Endothelial cell of umbilical vein (primary cell): ENCODE measurements at regions not wholly inside any gene's neighbourhood (a gene's known extent, or its start where the extent isn't known, plus 50 kb on each side); places are given as distances from the start of the nearest gene placed in this dataset.

Experiments
- BruUV-seq: library from RNA; stranded (reverse); fragments of 400-500 nt; replicated peaks from 2 replicates; lab custom pipeline; 2021; lab: Mats Ljungman, UMichigan
- CTCF ChIA-PET: fragments of 300-600, 350-600 bp; sonication (Branson Sonifier 250); formaldehyde crosslinking; loops from one replicate; lab custom pipeline; 2021; ENCODE audit warnings: antibody characterized with exemption, inconsistent platforms; lab: Charles Lee
- POLR2A ChIA-PET: fragments of 300-600, 350-600 bp; sonication (Branson Sonifier 250); formaldehyde crosslinking; loops from one replicate; lab custom pipeline; 2021; ENCODE audit warnings: antibody characterized with exemption, inconsistent platforms; lab: Charles Lee
- DNase-seq: peaks from one replicate; pipeline ENCODE4 v3.0.0-alpha.2; 2011; ENCODE audit warnings: low read depth, low spot score
- FAIRE-seq: peaks from 2 replicates; lab custom pipeline; 2011; peaks lifted over from hg19 to GRCh38; lab: Jason Lieb, UNC
- H2AFZ ChIP-seq: 2 replicates; pipeline ENCODE4 v1.6.0; 2012; ENCODE audit warnings: low read depth, low read length, control low read depth, inconsistent platforms
- H3K27ac ChIP-seq: 2 replicates; pipeline ENCODE4 v1.5.1; 2011; ENCODE audit warnings: low read depth, mild to moderate bottlenecking, control low read depth, low read length, moderate library complexity; ENCODE audit not compliant: insufficient read depth
- H3K27me3 ChIP-seq, 2 experiments: 2 replicates each; pipeline versions ENCODE4 v1.6.0 to v1.6.1; 2011; ENCODE audit warnings: low read length in 2 of 2, mixed read lengths in 1 of 2; ENCODE audit not compliant: control insufficient read depth in 2 of 2, insufficient read depth in 2 of 2
- H3K36me3 ChIP-seq, 2 experiments: 2 replicates in 1 of 2; 3 replicates in 1 of 2; pipeline ENCODE4 v1.5.1; 2011; ENCODE audit warnings: low read length in 2 of 2, mild to moderate bottlenecking in 1 of 2, moderate library complexity in 1 of 2; ENCODE audit not compliant: control insufficient read depth in 2 of 2, insufficient read depth in 2 of 2; ENCODE audit errors: extremely low read depth in 1 of 2
- H3K4me1 ChIP-seq: 3 replicates; pipeline ENCODE4 v1.5.1; 2011; ENCODE audit warnings: mild to moderate bottlenecking, low read length; ENCODE audit not compliant: control insufficient read depth, insufficient read depth; ENCODE audit errors: extremely low read depth
- H3K4me2 ChIP-seq: 2 replicates; pipeline ENCODE4 v1.6.1; 2011; ENCODE audit warnings: low read length, control low read depth, mixed read lengths; ENCODE audit not compliant: insufficient read depth
- H3K4me3 ChIP-seq, 3 experiments: fragments of 200-600 bp in 1 of 3; sonication (generic), shearing (Covaris generic) in 1 of 3; replicated peaks in 1 of 3; 2 replicates each; pipeline ENCODE4 v1.5.1; 2011 to 2016; ENCODE audit warnings: control low read depth in 3 of 3, low read length in 3 of 3, mild to moderate bottlenecking in 2 of 3, inconsistent platforms in 1 of 3, low read depth in 1 of 3, moderate library complexity in 1 of 3; ENCODE audit not compliant: insufficient read depth in 1 of 3
- H3K79me2 ChIP-seq: 2 replicates; pipeline ENCODE4 v1.6.0; 2012; ENCODE audit warnings: low read length, inconsistent platforms; ENCODE audit not compliant: control insufficient read depth, insufficient read depth
- H3K9ac ChIP-seq: replicated peaks from 2 replicates; pipeline ENCODE3; 2011; ENCODE audit warnings: low read length, control low read depth; ENCODE audit not compliant: insufficient read depth; ENCODE audit errors: extremely low read depth
- H3K9me1 ChIP-seq: replicated peaks from 3 replicates; pipeline ENCODE4 v1.6.0; 2011; ENCODE audit warnings: mild to moderate bottlenecking, low read length; ENCODE audit not compliant: control insufficient read depth, insufficient read depth; ENCODE audit errors: extremely low read depth
- H3K9me3 ChIP-seq: replicated peaks from 2 replicates; pipeline ENCODE4 v1.5.1; 2012; ENCODE audit warnings: low read length, inconsistent platforms; ENCODE audit not compliant: control insufficient read depth, insufficient read depth
- H4K20me1 ChIP-seq: replicated peaks from 2 replicates; pipeline ENCODE3; 2011; ENCODE audit warnings: mild to moderate bottlenecking, low read length; ENCODE audit not compliant: control insufficient read depth, insufficient read depth; ENCODE audit errors: extremely low read depth
- EZH2 ChIP-seq: IDR thresholded peaks from 2 replicates; pipeline ENCODE4 v1.6.1; 2012; ENCODE audit warnings: borderline replicate concordance, low read depth, mild to moderate bottlenecking, moderate library complexity, low read length, inconsistent platforms; ENCODE audit not compliant: severe bottlenecking
- FOS ChIP-seq: IDR thresholded peaks from 2 replicates; pipeline ENCODE4 v1.6.1; 2011; ENCODE audit warnings: mild to moderate bottlenecking, low read length, moderate library complexity, borderline replicate concordance; ENCODE audit not compliant: insufficient read depth
- GATA2 ChIP-seq: IDR thresholded peaks from 2 replicates; pipeline ENCODE4 v1.7.0; 2011; ENCODE audit warnings: low read depth, mild to moderate bottlenecking, moderate library complexity, mixed read lengths, low read length; ENCODE audit not compliant: insufficient read length, insufficient read depth
- POLR2A ChIP-seq: IDR thresholded peaks from 2 replicates; pipeline ENCODE4 v1.6.1; 2012; ENCODE audit warnings: low read depth, mild to moderate bottlenecking, control low read depth, low read length
- POLR2AphosphoS5 ChIP-seq: IDR thresholded peaks from 2 replicates; pipeline ENCODE4 v1.6.1; 2012; ENCODE audit warnings: low read depth, mild to moderate bottlenecking, control low read depth, low read length, moderate library complexity; ENCODE audit not compliant: insufficient read depth
- dilution Hi-C: fragments of 300-500 bp; cut with MboI; formaldehyde crosslinking; loops from one replicate; pipeline ENCODE4 v1.15.0; 2019; ENCODE audit warnings: low sequenced_read_pairs; ENCODE audit not compliant: extremely low pct_ligation_motif_present
- intact Hi-C: fragments of 100-400 bp; cut with micrococcal nuclease; formaldehyde crosslinking; loops from one replicate; pipeline ENCODE4 v1.10.0; 2022

- CTCF ChIA-PET, result no interaction called here
- FAIRE-seq, result no peak
Measured at GRCh38 chr5:3535414-3536211, 60.0 kb upstream of the IRX1 start.

GRCh38 chr5:3534997-3535396 is 60.6 kb upstream of the IRX1 start:
- no peaks in the 10 kb centered on the region for H3K4me1 ChIP-seq
- ChIA-PET CTCF (no interaction called here), POLR2A (no interaction called here)
- H3K27me3 ChIP-seq, result no peaks in the 10 kb centered on the region
- no peak overlapping the region for H3K9ac ChIP-seq
- intact Hi-C loops (no loop called here), dilution Hi-C loops (no loop called here)
- no peaks in the 10 kb centered on the region for H3K79me2 ChIP-seq
- FAIRE-seq (no peak), DNase-seq (no peak)
- no peak overlapping the region for H3K4me3 ChIP-seq
- no peaks in the 10 kb centered on the region for H3K9me3 ChIP-seq
- no peaks in the 10 kb centered on the region for H3K36me3 ChIP-seq
- H3K4me2 ChIP-seq, result no peak overlapping the region
- H3K9me1 ChIP-seq, result no peaks in the 10 kb centered on the region
- H3K27ac ChIP-seq, result no peak overlapping the region
- BruUV-seq, result no TSS peak
- no peak overlapping the region for H2AFZ ChIP-seq
- H4K20me1 ChIP-seq, result no peaks in the 10 kb centered on the region
- TF ChIP-seq FOS (no peak), EZH2 (no peak), POLR2AphosphoS5 (no peak)

More at GRCh38 chr5:3535414-3536211, 60.0 kb upstream of the IRX1 start:
- H3K4me1 ChIP-seq, result no peaks in the 10 kb centered on the region
- H3K4me2 ChIP-seq, result no peak overlapping the region
- DNase-seq, result no peak
- TF ChIP-seq POLR2A, result no peak
- no peak for TF ChIP-seq EZH2
- no peak for TF ChIP-seq GATA2
- no peak for TF ChIP-seq FOS
- no peak for TF ChIP-seq POLR2AphosphoS5
- H3K9me1 ChIP-seq, result no peaks in the 10 kb centered on the region
- no peaks in the 10 kb centered on the region for H3K27me3 ChIP-seq
- no peaks in the 10 kb centered on the region for H4K20me1 ChIP-seq
- intact Hi-C loops (no loop called here), dilution Hi-C loops (no loop called here)
- POLR2A ChIA-PET, result no interaction called here
- no TSS peak for BruUV-seq
- no peak overlapping the region for H2AFZ ChIP-seq
- H3K4me3 ChIP-seq, result no peak overlapping the region
- H3K9ac ChIP-seq, result no peak overlapping the region
- H3K79me2 ChIP-seq, result no peaks in the 10 kb centered on the region
- no peaks in the 10 kb centered on the region for H3K36me3 ChIP-seq
- no peak overlapping the region for H3K27ac ChIP-seq
- H3K9me3 ChIP-seq, result no peaks in the 10 kb centered on the region
